NCI-H1105 (cell line): ENCODE measurements at regions not wholly inside any gene's neighbourhood (a gene's known extent, or its start where the extent isn't known, plus 50 kb on each side); places are given as distances from the start of the nearest gene placed in this dataset.
"Not testable (repeated sequence)": the region's sequence is repeated elsewhere in the genome, so short reads cannot be mapped to it uniquely, and the experiment has no call there.

Source experiments
- DNase-seq: peaks from one replicate; lab custom pipeline; 2025; lab: John Stamatoyannopoulos, UW

GRCh38 chr5:54404568-54404967 is 50.9 kb upstream of the HSPB3 start:
- no peak for DNase-seq

- no peak for DNase-seq
Observed at GRCh38 chr5:54403885-54404416, 51.5 kb upstream of the HSPB3 start.

GRCh38 chr5:54403121-54403520 is 52.4 kb upstream of the HSPB3 start:
- no peak for DNase-seq

- DNase-seq, result no peak
Observed at GRCh38 chr5:54401515-54401914, 54.0 kb upstream of the HSPB3 start.

GRCh38 chr5:54398191-54398590 is 57.3 kb upstream of the HSPB3 start:
- DNase-seq, result no peak

GRCh38 chr5:54397420-54397819 is 58.1 kb upstream of the HSPB3 start:
- no peak for DNase-seq

- DNase-seq, result not testable (repeated sequence)
Observed at GRCh38 chr5:54393007-54393406, 62.5 kb upstream of the HSPB3 start.

GRCh38 chr5:54390539-54391031 is 64.9 kb upstream of the HSPB3 start:
- no peak for DNase-seq

- DNase-seq, result peak; percentile 57
Observed at GRCh38 chr5:54390015-54390414, 65.5 kb upstream of the HSPB3 start.

- DNase-seq, result not testable (repeated sequence)
Observed at GRCh38 chr5:54389399-54389798, 66.1 kb upstream of the HSPB3 start.

GRCh38 chr5:54388811-54389210 is 66.7 kb upstream of the HSPB3 start:
- DNase-seq, result no peak

GRCh38 chr5:54388409-54388808 is 67.1 kb upstream of the HSPB3 start:
- DNase-seq, result no peak

GRCh38 chr5:54387659-54388232 is 67.8 kb upstream of the HSPB3 start:
- DNase-seq, result no peak

GRCh38 chr5:54387031-54387430 is 68.5 kb upstream of the HSPB3 start:
- DNase-seq, result no peak

GRCh38 chr5:54385994-54386393 is 69.5 kb upstream of the HSPB3 start:
- DNase-seq, result no peak

- DNase-seq, result no peak
Observed at GRCh38 chr5:54384356-54384933, 71.1 kb upstream of the HSPB3 start.

- DNase-seq, result no peak
Observed at GRCh38 chr5:54383941-54384340, 71.6 kb upstream of the HSPB3 start.

- no peak for DNase-seq
Observed at GRCh38 chr5:54383225-54383901, 72.1 kb upstream of the HSPB3 start.

GRCh38 chr5:54381319-54381718 is 70.9 kb upstream of the ARL15 start:
- not testable (repeated sequence) for DNase-seq

- no peak for DNase-seq
Observed at GRCh38 chr5:54379590-54379989, 69.2 kb upstream of the ARL15 start.

GRCh38 chr5:54378707-54379106 is 68.3 kb upstream of the ARL15 start:
- DNase-seq, result no peak

GRCh38 chr5:54377339-54377738 is 67.0 kb upstream of the ARL15 start:
- DNase-seq, result not testable (repeated sequence)

- DNase-seq, result no peak
Observed at GRCh38 chr5:54370982-54371381, 60.6 kb upstream of the ARL15 start.
